GM20000 (cell line): ENCODE measurements at regions not wholly inside any gene's neighbourhood (a gene's known extent, or its start where the extent isn't known, plus 50 kb on each side); places are given as distances from the start of the nearest gene placed in this dataset.
"Not testable (repeated sequence)": the region's sequence is repeated elsewhere in the genome, so short reads cannot be mapped to it uniquely, and the experiment has no call there.

Experiments
- DNase-seq: peaks from one replicate; pipeline ENCODE4 v3.0.0; 2012; ENCODE audit warnings: low spot score
- CTCF ChIP-seq: IDR thresholded peaks from 2 replicates; pipeline ENCODE4 v1.5.1; 2012; ENCODE audit warnings: mild to moderate bottlenecking, control low read depth; ENCODE audit errors: extremely low read depth, missing control alignments

DNA sequence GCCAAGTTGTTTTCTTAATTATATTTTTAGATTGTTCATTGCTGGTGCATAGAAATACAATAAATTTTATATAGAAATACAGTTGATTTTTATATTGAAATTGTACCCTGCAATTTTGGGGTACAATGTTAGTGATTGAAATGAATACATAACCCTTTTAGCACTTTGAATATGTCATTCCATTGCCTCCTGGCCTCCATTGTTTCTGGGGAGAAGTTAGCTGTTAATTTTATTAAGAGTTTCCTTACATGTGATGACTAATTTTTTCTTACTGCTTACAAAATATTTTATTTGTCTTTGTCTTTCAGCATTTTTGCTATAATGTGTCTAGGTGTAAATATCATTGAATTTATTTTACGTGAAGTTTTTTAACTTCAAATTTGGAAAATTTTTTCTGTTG is 176.5 kb upstream of the DCC start:
- DNase-seq, result no peak
- TF ChIP-seq CTCF, result no peak

- not testable (repeated sequence) for DNase-seq
Measured at GRCh38 chr18:52168131-52168530, 171.9 kb upstream of the DCC start.

- DNase-seq, result no peak
- TF ChIP-seq CTCF, result no peak
Measured at GRCh38 chr18:52174220-52174619, 165.8 kb upstream of the DCC start.

GRCh38 chr18:52175406-52175805 is 164.6 kb upstream of the DCC start:
- no peak for TF ChIP-seq CTCF
- no peak for DNase-seq

GRCh38 chr18:52183107-52183506 is 156.9 kb upstream of the DCC start:
- TF ChIP-seq CTCF, result no peak
- no peak for DNase-seq

GRCh38 chr18:52190195-52190594 is 149.8 kb upstream of the DCC start:
- no peak for TF ChIP-seq CTCF
- DNase-seq, result no peak

- TF ChIP-seq CTCF, result no peak
- DNase-seq, result no peak
Measured at GRCh38 chr18:52190631-52191030, 149.4 kb upstream of the DCC start.

DNA sequence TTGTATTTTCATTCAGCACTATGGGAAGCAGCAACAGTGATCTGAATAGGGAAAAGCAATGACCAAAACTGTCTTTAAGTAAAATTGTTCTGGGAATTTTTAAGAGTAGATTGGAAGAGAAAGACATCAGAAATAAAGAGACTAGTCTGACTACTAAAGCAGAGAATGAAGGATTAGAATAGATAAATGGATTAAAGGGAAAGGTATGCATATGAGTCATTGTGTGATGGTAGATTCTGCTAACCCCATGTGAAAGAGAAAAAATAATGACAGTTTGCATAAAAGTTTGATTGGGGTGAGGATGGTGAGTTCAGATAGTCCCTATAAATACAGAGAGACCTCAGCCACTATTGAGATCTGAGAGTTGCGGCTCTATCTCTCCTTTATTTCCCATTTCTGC is 139.6 kb upstream of the DCC start:
- DNase-seq, result no peak
- TF ChIP-seq CTCF, result no peak
